Gastroesophageal sphincter (tissue), 3 donors: ENCODE measurements at regions not wholly inside any gene's neighbourhood (a gene's known extent, or its start where the extent isn't known, plus 50 kb on each side); places are given as distances from the start of the nearest gene placed in this dataset.

Experiments
- CTCF ChIP-seq, 4 experiments: fragments of 200-600 bp in 2 of 4; fragments of 450-650 bp in 2 of 4; sonication (generic) in 1 of 4; IDR thresholded peaks; one replicate each; pipeline ENCODE4 v1.5.1; 2017 to 2019; ENCODE audit warnings: antibody characterized with exemption in 4 of 4, mild to moderate bottlenecking in 2 of 4, moderate library complexity in 2 of 4
- POLR2A ChIP-seq, 2 donors: fragments of 450-650 bp; IDR thresholded peaks; one replicate each; pipeline ENCODE4 v1.6.1; 2017; ENCODE audit warnings: antibody characterized with exemption in 2 of 2, mild to moderate bottlenecking in 2 of 2, moderate library complexity in 1 of 2
- POLR2AphosphoS5 ChIP-seq: sonication (generic); formaldehyde crosslinking; IDR thresholded peaks from one replicate; pipeline ENCODE4 v1.6.1; 2017; ENCODE audit warnings: antibody characterized with exemption

- no peak for TF ChIP-seq CTCF (IDR thresholded peaks at IDR 0.05)
- TF ChIP-seq POLR2A (IDR thresholded peaks at IDR 0.05): no peak
- TF ChIP-seq POLR2AphosphoS5: no peak
Observed at GRCh38 chr3:30195352-30195751, 411.0 kb upstream of the TGFBR2 start.
